Progenitor cell of endocrine pancreas (in vitro differentiated cells): ENCODE measurements at regions not wholly inside any gene's neighbourhood (a gene's known extent, or its start where the extent isn't known, plus 50 kb on each side); places are given as distances from the start of the nearest gene placed in this dataset.

Source experiments
- DNase-seq: peaks from one replicate; pipeline ENCODE4 v3.0.0; 2021; ENCODE audit warnings: low spot score; ENCODE audit not compliant: unreplicated experiment
- H3K27ac Mint-ChIP-seq: 2 replicates; pipeline ENCODE4 v1.8.0; 2021; ENCODE audit warnings: mild to moderate bottlenecking, moderate library complexity, mixed read lengths
- H3K27me3 Mint-ChIP-seq: 2 replicates; pipeline ENCODE4 v1.8.0; 2021; ENCODE audit warnings: mixed read lengths
- H3K36me3 Mint-ChIP-seq: 2 replicates; pipeline ENCODE4 v1.8.0; 2022; ENCODE audit warnings: mixed read lengths; ENCODE audit not compliant: insufficient read depth
- H3K4me1 Mint-ChIP-seq: 2 replicates; pipeline ENCODE4 v1.8.0; 2021; ENCODE audit warnings: low read depth, mixed read lengths
- H3K4me3 Mint-ChIP-seq: 2 replicates; pipeline ENCODE4 v1.8.0; 2021; ENCODE audit warnings: low read depth, mild to moderate bottlenecking, moderate library complexity, mixed read lengths
- H3K9me3 Mint-ChIP-seq: 2 replicates; pipeline ENCODE4 v1.8.0; 2021; ENCODE audit warnings: low read depth, mixed read lengths
- CTCF ChIP-seq: fragments of 200-600 bp; sonication (generic); IDR thresholded peaks from one replicate; pipeline ENCODE4 v1.5.0; 2021; ENCODE audit warnings: antibody characterized with exemption, mild to moderate bottlenecking; ENCODE audit not compliant: unreplicated experiment

- H3K4me1 Mint-ChIP-seq = peaks cover 15% of the 10 kb centered on the region
Measured at GRCh38 chr16:86044241-86044671, 145.3 kb downstream of the IRF8 start.

GRCh38 chr16:86044881-86045590 lies 146.1 kb downstream of the IRF8 start:
- H3K36me3 Mint-ChIP-seq = no peaks in the 10 kb centered on the region
- H3K9me3 Mint-ChIP-seq = no peaks in the 10 kb centered on the region
- peaks cover 15% of the 10 kb centered on the region for H3K4me1 Mint-ChIP-seq
- no peak for DNase-seq
- no peak overlapping the region for H3K4me3 Mint-ChIP-seq
- H3K27ac Mint-ChIP-seq = no peak overlapping the region
- H3K27me3 Mint-ChIP-seq = peaks cover 66% of the 10 kb centered on the region
- TF ChIP-seq CTCF = no peak

More at GRCh38 chr16:86044241-86044671, 145.3 kb downstream of the IRF8 start:
- Mint-ChIP-seq H3K27ac (no peak overlapping the region), H3K27me3 (peaks cover 70% of the 10 kb centered on the region), H3K4me3 (no peak overlapping the region), H3K9me3 (no peaks in the 10 kb centered on the region), H3K36me3 (no peaks in the 10 kb centered on the region)
- TF ChIP-seq CTCF = peak; percentile 67
- DNase-seq = peak; percentile 39

GRCh38 chr16:86045591-86045971 lies 146.6 kb downstream of the IRF8 start:
- DNase-seq = no peak
- no peak for TF ChIP-seq CTCF
- Mint-ChIP-seq H3K27ac (no peak overlapping the region), H3K27me3 (peaks cover 71% of the 10 kb centered on the region), H3K4me1 (peaks cover 15% of the 10 kb centered on the region), H3K4me3 (no peak overlapping the region), H3K9me3 (no peaks in the 10 kb centered on the region), H3K36me3 (no peaks in the 10 kb centered on the region)

GRCh38 chr16:86046026-86046425 lies 147.1 kb downstream of the IRF8 start:
- Mint-ChIP-seq H3K4me3 (no peak overlapping the region), H3K27ac (no peak overlapping the region), H3K4me1 (peaks cover 15% of the 10 kb centered on the region), H3K9me3 (no peaks in the 10 kb centered on the region), H3K36me3 (no peaks in the 10 kb centered on the region), H3K27me3 (peaks cover 72% of the 10 kb centered on the region)
- no peak for TF ChIP-seq CTCF
- DNase-seq = no peak

- Mint-ChIP-seq H3K4me3 (no peak overlapping the region), H3K4me1 (peaks cover 15% of the 10 kb centered on the region), H3K27me3 (peaks cover 68% of the 10 kb centered on the region), H3K9me3 (no peaks in the 10 kb centered on the region), H3K27ac (no peak overlapping the region), H3K36me3 (no peaks in the 10 kb centered on the region)
- no peak for DNase-seq
- TF ChIP-seq CTCF = no peak
Measured at GRCh38 chr16:86046667-86047270, 147.8 kb downstream of the IRF8 start.
